Right renal pelvis (tissue), 4 donors: ENCODE measurements at regions not wholly inside any gene's neighbourhood (a gene's known extent, or its start where the extent isn't known, plus 50 kb on each side); places are given as distances from the start of the nearest gene placed in this dataset.

Source experiments
- DNase-seq, 4 donors: peaks; one replicate each; pipeline ENCODE4 v3.0.0-alpha.2; 2013; ENCODE audit warnings: low read depth in 4 of 4, low spot score in 3 of 4, missing footprints in 1 of 4

- DNase-seq, result no peak
Observed at GRCh38 chr6:159445351-159445750, 247.7 kb downstream of the SOD2 start.

GRCh38 chr6:159444056-159444760 lies 248.8 kb downstream of the SOD2 start:
- DNase-seq, result no peak

- DNase-seq, result no peak
Observed at GRCh38 chr6:159443417-159443920, 249.6 kb downstream of the SOD2 start.

- no peak for DNase-seq
Observed at GRCh38 chr6:159441704-159441981, 251.4 kb downstream of the SOD2 start.

GRCh38 chr6:159440911-159441703 lies 251.9 kb downstream of the SOD2 start:
- DNase-seq, result no peak

- no peak for DNase-seq
Observed at GRCh38 chr6:159440349-159440748, 252.7 kb downstream of the SOD2 start.

GRCh38 chr6:159439651-159440050 lies 253.4 kb downstream of the SOD2 start:
- DNase-seq, result no peak

- DNase-seq, result no peak
Observed at GRCh38 chr6:159438106-159438505, 254.9 kb downstream of the SOD2 start.

GRCh38 chr6:159436581-159436980 lies 256.5 kb downstream of the SOD2 start:
- DNase-seq, result no peak

GRCh38 chr6:159435701-159436100 lies 257.3 kb downstream of the SOD2 start:
- DNase-seq, result no peak

GRCh38 chr6:159434410-159434809 lies 258.6 kb downstream of the SOD2 start:
- no peak for DNase-seq

- DNase-seq, result no peak
Observed at GRCh38 chr6:159433550-159433949, 259.5 kb downstream of the SOD2 start.

- DNase-seq, result no peak
Observed at GRCh38 chr6:159431750-159432149, 261.3 kb downstream of the SOD2 start.

- no peak for DNase-seq
Observed at GRCh38 chr6:159430323-159430722, 261.1 kb downstream of the FNDC1 start.

GRCh38 chr6:159429433-159429832 lies 260.2 kb downstream of the FNDC1 start:
- DNase-seq, result no peak

- DNase-seq, result no peak
Observed at GRCh38 chr6:159427771-159428170, 258.6 kb downstream of the FNDC1 start.

- no peak for DNase-seq
Observed at GRCh38 chr6:159427335-159427734, 258.1 kb downstream of the FNDC1 start.

- no peak for DNase-seq
Observed at GRCh38 chr6:159425421-159425820, 256.2 kb downstream of the FNDC1 start.

- DNase-seq, result no peak
Observed at GRCh38 chr6:159422041-159422984, 253.1 kb downstream of the FNDC1 start.

GRCh38 chr6:159421586-159421985 lies 252.4 kb downstream of the FNDC1 start:
- no peak for DNase-seq

- no peak for DNase-seq
Observed at GRCh38 chr6:159418997-159419396, 249.8 kb downstream of the FNDC1 start.
